SK-N-SH treated with all-trans-retinoic acid at 6 μM for 48 hours (cell line): ENCODE measurements at regions not wholly inside any gene's neighbourhood (a gene's known extent, or its start where the extent isn't known, plus 50 kb on each side); places are given as distances from the start of the nearest gene placed in this dataset.

ENCODE experiments used
- ATAC-seq: fragments of 200-7000 bp; cut with Tn5 transposase; 3 replicates; pipeline ENCODE4 v1.9.1; 2020; ENCODE audit warnings: mild to moderate bottlenecking, moderate library complexity
- ARNTL ChIP-seq: fragments of 450-650 bp; formaldehyde crosslinking; IDR thresholded peaks from 2 replicates; pipeline ENCODE4 v1.5.0; 2020; ENCODE audit warnings: low read depth, mild to moderate bottlenecking, moderate library complexity, borderline replicate concordance
- CREB5 ChIP-seq: fragments of 250-450 bp; sonication (Bioruptor Pico); IDR thresholded peaks from 2 replicates; pipeline ENCODE4 v1.5.1; 2020; ENCODE audit warnings: low read depth, mild to moderate bottlenecking, moderate library complexity
- CSDC2 ChIP-seq: fragments of 250-450 bp; sonication (Bioruptor Pico); IDR thresholded peaks from 2 replicates; pipeline ENCODE4 v1.5.0; 2020; ENCODE audit warnings: mild to moderate bottlenecking, moderate library complexity
- CSRNP3 ChIP-seq: fragments of 250-450 bp; sonication (Bioruptor Pico); IDR thresholded peaks from 2 replicates; pipeline ENCODE4 v1.5.1; 2021; ENCODE audit warnings: mild to moderate bottlenecking, moderate library complexity
- ESRRG ChIP-seq: fragments of 250-450 bp; sonication (Bioruptor Pico); IDR thresholded peaks from 2 replicates; pipeline ENCODE4 v1.6.1; 2021; ENCODE audit warnings: mild to moderate bottlenecking
- GLIS3 ChIP-seq: fragments of 250-450 bp; sonication (Bioruptor Pico); IDR thresholded peaks from 2 replicates; pipeline ENCODE4 v1.5.0; 2020; ENCODE audit warnings: mild to moderate bottlenecking, moderate library complexity
- ISL1 ChIP-seq: fragments of 250-450 bp; sonication (Bioruptor Pico); IDR thresholded peaks from 2 replicates; pipeline ENCODE4 v2.1.2; 2022; ENCODE audit warnings: mild to moderate bottlenecking, moderate library complexity
- OSR1 ChIP-seq: fragments of 250-450 bp; sonication (Bioruptor Pico); IDR thresholded peaks from 2 replicates; pipeline ENCODE4 v1.8.0; 2022; ENCODE audit warnings: moderate library complexity, mild to moderate bottlenecking, inconsistent platforms
- PATZ1 ChIP-seq: fragments of 250-450 bp; sonication (Bioruptor Pico); IDR thresholded peaks from 2 replicates; pipeline ENCODE4 v1.8.0; 2020; ENCODE audit warnings: mild to moderate bottlenecking, moderate library complexity, borderline replicate concordance
- POU6F1 ChIP-seq: fragments of 250-450 bp; sonication (Bioruptor Pico); IDR thresholded peaks from 2 replicates; pipeline ENCODE4 v1.8.0; 2021; ENCODE audit warnings: low read depth, mild to moderate bottlenecking, moderate library complexity, borderline replicate concordance
- RARB ChIP-seq: fragments of 250-450 bp; sonication (Bioruptor Pico); IDR thresholded peaks from 2 replicates; pipeline ENCODE4 v1.8.0; 2021; ENCODE audit warnings: mild to moderate bottlenecking, moderate library complexity
- SNAI2 ChIP-seq: fragments of 250-450 bp; sonication (Bioruptor Pico); IDR thresholded peaks from 2 replicates; pipeline ENCODE4 v1.5.0; 2020; ENCODE audit warnings: mild to moderate bottlenecking, moderate library complexity
- TCF4 ChIP-seq: fragments of 250-450 bp; sonication (Bioruptor Pico); IDR thresholded peaks from 2 replicates; pipeline ENCODE4 v1.8.0; 2021; ENCODE audit warnings: mild to moderate bottlenecking, moderate library complexity, borderline replicate concordance
- TOX ChIP-seq: fragments of 250-450 bp; sonication (Bioruptor Pico); IDR thresholded peaks from 2 replicates; pipeline ENCODE4 v1.8.0; 2021; ENCODE audit warnings: mild to moderate bottlenecking, moderate library complexity, borderline replicate concordance
- ZC3H10 ChIP-seq: fragments of 250-450 bp; sonication (Bioruptor Pico); IDR thresholded peaks from 2 replicates; pipeline ENCODE4 v1.5.1; 2021; ENCODE audit warnings: mild to moderate bottlenecking, moderate library complexity
- ZFP3 ChIP-seq: fragments of 250-450 bp; sonication (Bioruptor Pico); IDR thresholded peaks from 2 replicates; pipeline ENCODE4 v1.5.0; 2020; ENCODE audit warnings: mild to moderate bottlenecking, moderate library complexity
- ZFP30 ChIP-seq: fragments of 450-650 bp; formaldehyde crosslinking; IDR thresholded peaks from 2 replicates; pipeline ENCODE4 v1.5.0; 2022; ENCODE audit warnings: mild to moderate bottlenecking, moderate library complexity
- ZNF565 ChIP-seq: fragments of 450-650 bp; formaldehyde crosslinking; conservative IDR thresholded peaks from 2 replicates; pipeline ENCODE4 v1.5.0; 2020; ENCODE audit warnings: low read depth, mild to moderate bottlenecking, moderate library complexity
- ZNF70 ChIP-seq: fragments of 450-650 bp; formaldehyde crosslinking; IDR thresholded peaks from 2 replicates; pipeline ENCODE4 v1.5.0; 2020; ENCODE audit warnings: mild to moderate bottlenecking, moderate library complexity
- ZNF8 ChIP-seq: fragments of 450-650 bp; formaldehyde crosslinking; IDR thresholded peaks from 2 replicates; pipeline ENCODE4 v1.5.0; 2020; ENCODE audit warnings: mild to moderate bottlenecking, moderate library complexity

- no peak for TF ChIP-seq CSRNP3 (CRISPR knock-in tag)
- TF ChIP-seq, all 23 proteins: peak for 0
Measured at GRCh38 chr2:139585101-139585500, 804.9 kb upstream of the NXPH2 start (continued).

GRCh38 chr2:139574371-139574770, 794.2 kb upstream of the NXPH2 start:
- TF ChIP-seq RARB (CRISPR knock-in tag) (no peak), POU6F1 (CRISPR knock-in tag) (no peak), SNAI2 (no peak), TOX (no peak), CSDC2 (CRISPR knock-in tag) (no peak), ESRRG (CRISPR knock-in tag) (no peak), OSR1 (CRISPR knock-in tag) (no peak), CREB5 (CRISPR knock-in tag) (no peak), ARNTL (CRISPR knock-in tag) (no peak), ZNF565 (CRISPR knock-in tag) (no peak), ZC3H10 (CRISPR knock-in tag) (no peak), ZNF70 (CRISPR knock-in tag) (no peak), GLIS3 (no peak)
- TF ChIP-seq, all 23 proteins: peak for 0
- no peak for ATAC-seq

GRCh38 chr2:139556789-139557188, 776.6 kb upstream of the NXPH2 start:
- TF ChIP-seq CREB5 (CRISPR knock-in tag) (no peak), ISL1 (CRISPR knock-in tag) (no peak), POU6F1 (CRISPR knock-in tag) (no peak), GLIS3 (no peak), SNAI2 (no peak), ESRRG (CRISPR knock-in tag) (no peak), CSRNP3 (CRISPR knock-in tag) (no peak), ZNF565 (CRISPR knock-in tag) (no peak), TCF4 (no peak), PATZ1 (CRISPR knock-in tag) (no peak), ZNF8 (CRISPR knock-in tag) (no peak), ZFP3 (CRISPR knock-in tag) (no peak), TOX (no peak), ZFP30 (CRISPR knock-in tag) (no peak)
- ATAC-seq = no peak
